HG03457 (cell line): ENCODE measurements at regions not wholly inside any gene's neighbourhood (a gene's known extent, or its start where the extent isn't known, plus 50 kb on each side); places are given as distances from the start of the nearest gene placed in this dataset.
"Not testable (repeated sequence)": the region's sequence is repeated elsewhere in the genome, so short reads cannot be mapped to it uniquely, and the experiment has no call there.

Source experiments
- ATAC-seq: cut with Tn5 transposase; IDR thresholded peaks from one replicate; pipeline ENCODE4 v1.9.1; 2021; ENCODE audit warnings: moderate number of reproducible peaks; ENCODE audit not compliant: unreplicated experiment

GRCh38 chr5:144742361-144742760, 571.7 kb downstream of the KCTD16 start:
- no peak for ATAC-seq

- ATAC-seq, result no peak
Measured at GRCh38 chr5:144731786-144732185, 561.1 kb downstream of the KCTD16 start.

- no peak for ATAC-seq
Measured at GRCh38 chr5:144712090-144712489, 541.4 kb downstream of the KCTD16 start.

- ATAC-seq, result no peak
Measured at GRCh38 chr5:144711172-144711571, 540.5 kb downstream of the KCTD16 start.

GRCh38 chr5:144710637-144711036, 540.0 kb downstream of the KCTD16 start:
- no peak for ATAC-seq

- no peak for ATAC-seq
Measured at GRCh38 chr5:144703776-144704175, 533.1 kb downstream of the KCTD16 start.

GRCh38 chr5:144698484-144698883, 527.8 kb downstream of the KCTD16 start:
- no peak for ATAC-seq

GRCh38 chr5:144697847-144698262, 527.2 kb downstream of the KCTD16 start:
- no peak for ATAC-seq

GRCh38 chr5:144691936-144692335, 521.3 kb downstream of the KCTD16 start:
- no peak for ATAC-seq

- ATAC-seq, result no peak
Measured at GRCh38 chr5:144684899-144685298, 514.2 kb downstream of the KCTD16 start.

- no peak for ATAC-seq
Measured at GRCh38 chr5:144680711-144681110, 510.0 kb downstream of the KCTD16 start.

GRCh38 chr5:144671066-144671465, 500.4 kb downstream of the KCTD16 start:
- ATAC-seq, result no peak

GRCh38 chr5:144659634-144660227, 489.1 kb downstream of the KCTD16 start:
- ATAC-seq, result no peak

GRCh38 chr5:144644317-144644716, 473.6 kb downstream of the KCTD16 start:
- ATAC-seq, result no peak

- ATAC-seq, result no peak
Measured at GRCh38 chr5:144638787-144639186, 468.1 kb downstream of the KCTD16 start.

GRCh38 chr5:144634138-144634537, 463.5 kb downstream of the KCTD16 start:
- ATAC-seq, result no peak

GRCh38 chr5:144598451-144599068, 427.9 kb downstream of the KCTD16 start:
- no peak for ATAC-seq

- no peak for ATAC-seq
Measured at GRCh38 chr5:144596517-144596916, 425.8 kb downstream of the KCTD16 start.

GRCh38 chr5:144594919-144595318, 424.2 kb downstream of the KCTD16 start:
- ATAC-seq, result no peak

GRCh38 chr5:144594234-144594633, 423.6 kb downstream of the KCTD16 start:
- ATAC-seq, result not testable (repeated sequence)

GRCh38 chr5:144585681-144586080, 415.0 kb downstream of the KCTD16 start:
- ATAC-seq, result no peak

- no peak for ATAC-seq
Measured at GRCh38 chr5:144583541-144584449, 413.1 kb downstream of the KCTD16 start.
